HepG2 (cell line): ENCODE measurements at regions not wholly inside any gene's neighbourhood (a gene's known extent, or its start where the extent isn't known, plus 50 kb on each side); places are given as distances from the start of the nearest gene placed in this dataset.

Experiments used
- HDAC2 ChIP-seq: sonication (generic); formaldehyde crosslinking; IDR thresholded peaks from 2 replicates; pipeline ENCODE4 v1.4.0; 2020; ENCODE audit warnings: missing genetic modification reagents
- HNF1B ChIP-seq: sonication (generic); formaldehyde crosslinking; IDR thresholded peaks from 2 replicates; pipeline ENCODE4 v1.5.1; 2020; ENCODE audit warnings: mild to moderate bottlenecking, moderate library complexity, missing genetic modification reagents
- KLF15 ChIP-seq: sonication (generic); formaldehyde crosslinking; IDR thresholded peaks from 2 replicates; pipeline ENCODE4 v1.8.1; 2023; ENCODE audit warnings: borderline replicate concordance, mild to moderate bottlenecking, inconsistent platforms, missing genetic modification reagents, mixed read lengths
- PHF20 ChIP-seq: sonication (generic); formaldehyde crosslinking; IDR thresholded peaks from 2 replicates; pipeline ENCODE4 v1.5.0; 2020; ENCODE audit warnings: mild to moderate bottlenecking, missing genetic modification reagents
- RORA ChIP-seq: sonication (generic); formaldehyde crosslinking; IDR thresholded peaks from 2 replicates; pipeline ENCODE4 v1.5.0; 2020; ENCODE audit warnings: mild to moderate bottlenecking, missing genetic modification reagents, moderate library complexity
- SETDB1 ChIP-seq: sonication (generic); formaldehyde crosslinking; IDR thresholded peaks from 2 replicates; pipeline ENCODE4 v1.5.1; 2020; ENCODE audit warnings: missing genetic modification reagents, mild to moderate bottlenecking, borderline replicate concordance
- TP53 ChIP-seq: sonication (generic); formaldehyde crosslinking; conservative IDR thresholded peaks from 2 replicates; pipeline ENCODE4 v1.4.0; 2020; ENCODE audit warnings: missing genetic modification reagents

- TF ChIP-seq RORA (no peak), KLF15 (CRISPR knock-in tag) (no peak), SETDB1 (CRISPR knock-in tag) (no peak), HNF1B (CRISPR knock-in tag) (no peak), PHF20 (CRISPR knock-in tag) (no peak), TP53 (CRISPR knock-in tag) (no peak), HDAC2 (CRISPR knock-in tag) (no peak)
Measured at GRCh38 chr1:201729973-201730608, 98.9 kb upstream of the IPO9 start.
